ENCODE measurements at regions not wholly inside any gene's neighbourhood (a gene's known extent, or its start where the extent isn't known, plus 50 kb on each side); places are given as distances from the start of the nearest gene placed in this dataset.
A peak's percentile ranks its signal among the peaks of the same experiment; 100 is the strongest.

DNA sequence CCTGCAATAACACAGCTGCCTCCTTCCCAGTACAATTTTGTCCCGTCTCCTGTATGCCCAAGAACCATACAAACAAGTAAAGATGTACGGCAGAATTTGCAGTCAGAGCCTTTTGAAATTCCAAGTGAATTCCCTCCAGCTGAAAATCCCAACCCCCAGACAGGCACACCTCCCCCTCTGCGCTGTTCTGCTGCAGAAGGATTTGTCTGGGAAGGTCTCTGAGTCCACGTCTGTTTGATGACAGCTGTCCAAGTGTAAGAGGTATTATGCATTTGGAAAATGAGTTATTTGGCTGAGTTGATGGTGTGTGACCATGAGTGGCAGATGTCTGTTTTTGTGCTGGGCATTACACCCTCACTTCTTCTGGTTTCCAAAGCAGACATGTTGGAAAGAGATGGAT, 104.9 kb upstream of the HS3ST4 start:
- Mint-ChIP-seq H3K4me1 (ENCODE audit: unreplicated experiment) (no peaks in the 10 kb centered on the region), H3K9me3 (peaks cover 8% of the 10 kb centered on the region), H3K4me3 (no peak overlapping the region), H3K27me3 (no peaks in the 10 kb centered on the region), H3K36me3 (no peaks in the 10 kb centered on the region), H3K27ac (no peak overlapping the region)
- TF ChIP-seq, protein P1, sequence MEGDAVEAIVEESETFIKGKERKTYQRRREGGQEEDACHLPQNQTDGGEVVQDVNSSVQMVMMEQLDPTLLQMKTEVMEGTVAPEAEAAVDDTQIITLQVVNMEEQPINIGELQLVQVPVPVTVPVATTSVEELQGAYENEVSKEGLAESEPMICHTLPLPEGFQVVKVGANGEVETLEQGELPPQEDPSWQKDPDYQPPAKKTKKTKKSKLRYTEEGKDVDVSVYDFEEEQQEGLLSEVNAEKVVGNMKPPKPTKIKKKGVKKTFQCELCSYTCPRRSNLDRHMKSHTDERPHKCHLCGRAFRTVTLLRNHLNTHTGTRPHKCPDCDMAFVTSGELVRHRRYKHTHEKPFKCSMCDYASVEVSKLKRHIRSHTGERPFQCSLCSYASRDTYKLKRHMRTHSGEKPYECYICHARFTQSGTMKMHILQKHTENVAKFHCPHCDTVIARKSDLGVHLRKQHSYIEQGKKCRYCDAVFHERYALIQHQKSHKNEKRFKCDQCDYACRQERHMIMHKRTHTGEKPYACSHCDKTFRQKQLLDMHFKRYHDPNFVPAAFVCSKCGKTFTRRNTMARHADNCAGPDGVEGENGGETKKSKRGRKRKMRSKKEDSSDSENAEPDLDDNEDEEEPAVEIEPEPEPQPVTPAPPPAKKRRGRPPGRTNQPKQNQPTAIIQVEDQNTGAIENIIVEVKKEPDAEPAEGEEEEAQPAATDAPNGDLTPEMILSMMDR (conservative IDR thresholded peaks at IDR 0.05) = no peak
- no peak for DNase-seq (ENCODE audit: extremely low spot score, unreplicated experiment)

DNA sequence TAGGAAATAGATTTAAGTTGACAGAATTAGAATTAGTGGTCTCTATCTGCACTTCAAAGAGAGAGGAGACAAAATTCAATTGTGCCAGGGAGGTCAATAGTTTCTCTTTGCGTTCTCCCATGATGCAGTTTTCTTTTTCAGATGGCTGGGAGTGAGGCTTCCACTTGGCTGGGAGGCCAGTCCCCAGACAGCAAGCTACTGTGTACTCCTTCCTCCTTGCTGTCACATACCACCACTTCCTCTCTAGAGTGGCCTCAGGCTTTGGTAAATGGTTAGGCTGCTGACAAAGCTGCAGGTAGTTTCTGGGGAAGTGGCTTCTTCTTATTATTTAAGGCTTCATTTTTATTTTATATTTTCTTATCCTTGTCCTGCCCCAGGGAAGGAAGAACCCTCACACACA, 106.2 kb upstream of the HS3ST4 start:
- no peaks in the 10 kb centered on the region for H3K27me3 Mint-ChIP-seq
- no peak overlapping the region for H3K4me3 Mint-ChIP-seq
- H3K9me3 Mint-ChIP-seq = peaks cover 8% of the 10 kb centered on the region
- TF ChIP-seq, protein P1 (conservative IDR thresholded peaks at IDR 0.05) = no peak
- no peak overlapping the region for H3K27ac Mint-ChIP-seq
- no peaks in the 10 kb centered on the region for H3K36me3 Mint-ChIP-seq
- DNase-seq (ENCODE audit: extremely low spot score, unreplicated experiment) = no peak
- no peaks in the 10 kb centered on the region for H3K4me1 Mint-ChIP-seq (ENCODE audit: unreplicated experiment)

DNA sequence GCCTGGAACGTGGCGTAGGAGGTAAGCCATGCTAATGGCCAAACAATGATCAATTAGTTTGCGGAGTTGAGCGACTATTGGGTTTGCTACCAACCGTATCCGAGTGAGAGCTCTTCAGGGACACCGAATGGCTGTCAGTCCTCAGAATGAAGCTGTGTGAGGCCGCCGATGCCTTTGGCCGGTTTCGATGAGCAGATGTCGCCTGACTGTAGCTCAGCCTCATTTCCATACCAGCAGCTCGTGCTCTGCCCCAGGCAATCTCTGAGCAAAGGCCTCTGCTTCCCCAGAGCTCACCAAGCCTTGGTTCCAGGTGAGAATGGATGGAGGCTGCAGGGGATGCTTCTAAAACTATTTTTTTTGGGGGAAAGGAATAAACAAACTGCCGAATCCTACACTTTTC, 111.7 kb upstream of the HS3ST4 start:
- Mint-ChIP-seq H3K27me3 (no peaks in the 10 kb centered on the region), H3K27ac (no peak overlapping the region), H3K4me1 (ENCODE audit: unreplicated experiment) (no peaks in the 10 kb centered on the region), H3K36me3 (no peaks in the 10 kb centered on the region), H3K9me3 (peaks cover 8% of the 10 kb centered on the region), H3K4me3 (no peak overlapping the region)
- TF ChIP-seq, protein P1 (conservative IDR thresholded peaks at IDR 0.05) = no peak
- DNase-seq (ENCODE audit: extremely low spot score, unreplicated experiment) = no peak

DNA sequence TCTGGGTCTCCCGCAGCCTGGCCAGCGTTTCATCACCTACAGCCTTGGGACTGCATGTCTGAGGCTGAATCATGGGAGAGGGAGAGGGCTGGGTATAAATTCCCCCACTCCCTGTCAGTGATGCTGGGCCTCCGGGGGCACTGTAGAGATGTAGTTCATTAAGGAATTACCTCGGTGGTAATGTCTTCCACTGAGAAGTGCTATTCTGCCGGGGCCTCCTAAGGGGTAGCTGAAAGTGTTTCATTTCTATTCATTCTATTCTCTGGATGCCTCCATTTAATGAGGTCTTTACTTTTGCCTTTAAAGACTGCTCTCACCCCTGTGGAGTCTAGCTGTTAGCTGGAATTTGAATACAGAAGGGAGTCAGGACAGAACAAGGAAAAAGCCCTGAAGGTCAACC, 116.4 kb upstream of the HS3ST4 start:
- H3K9me3 Mint-ChIP-seq = peaks cover 6% of the 10 kb centered on the region
- no peak overlapping the region for H3K4me3 Mint-ChIP-seq
- no peak for DNase-seq (ENCODE audit: extremely low spot score, unreplicated experiment)
- TF ChIP-seq, protein P1 (conservative IDR thresholded peaks at IDR 0.05) = no peak
- H3K27me3 Mint-ChIP-seq = no peaks in the 10 kb centered on the region
- no peak overlapping the region for H3K27ac Mint-ChIP-seq
- H3K4me1 Mint-ChIP-seq (ENCODE audit: unreplicated experiment) = no peaks in the 10 kb centered on the region
- H3K36me3 Mint-ChIP-seq = no peaks in the 10 kb centered on the region

DNA sequence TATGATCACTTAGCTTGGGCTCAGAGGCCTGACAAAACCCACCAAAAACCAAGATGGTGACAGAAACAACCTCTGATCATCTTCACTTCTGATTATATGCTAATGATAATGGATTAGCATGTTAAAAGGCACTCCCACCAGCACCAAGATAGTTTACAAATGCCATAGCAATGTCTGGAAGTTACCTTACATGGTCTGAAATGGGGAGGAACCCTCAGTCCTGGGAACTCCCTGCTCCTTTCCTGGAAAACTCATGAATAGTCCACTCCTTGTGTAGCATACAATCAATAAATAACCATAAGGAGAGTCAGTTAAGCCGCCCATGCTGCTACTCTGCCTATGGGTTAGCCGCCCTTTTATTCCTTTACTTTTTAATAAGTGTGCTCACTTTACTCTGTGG, 120.0 kb upstream of the HS3ST4 start:
- DNase-seq (ENCODE audit: extremely low spot score, unreplicated experiment) = no peak
- H3K27me3 Mint-ChIP-seq = no peaks in the 10 kb centered on the region
- no peak overlapping the region for H3K27ac Mint-ChIP-seq
- H3K4me3 Mint-ChIP-seq = no peak overlapping the region
- H3K36me3 Mint-ChIP-seq = no peaks in the 10 kb centered on the region
- peaks cover 6% of the 10 kb centered on the region for H3K9me3 Mint-ChIP-seq
- TF ChIP-seq, protein P1 (conservative IDR thresholded peaks at IDR 0.05) = no peak
- H3K4me1 Mint-ChIP-seq (ENCODE audit: unreplicated experiment) = no peaks in the 10 kb centered on the region

DNA sequence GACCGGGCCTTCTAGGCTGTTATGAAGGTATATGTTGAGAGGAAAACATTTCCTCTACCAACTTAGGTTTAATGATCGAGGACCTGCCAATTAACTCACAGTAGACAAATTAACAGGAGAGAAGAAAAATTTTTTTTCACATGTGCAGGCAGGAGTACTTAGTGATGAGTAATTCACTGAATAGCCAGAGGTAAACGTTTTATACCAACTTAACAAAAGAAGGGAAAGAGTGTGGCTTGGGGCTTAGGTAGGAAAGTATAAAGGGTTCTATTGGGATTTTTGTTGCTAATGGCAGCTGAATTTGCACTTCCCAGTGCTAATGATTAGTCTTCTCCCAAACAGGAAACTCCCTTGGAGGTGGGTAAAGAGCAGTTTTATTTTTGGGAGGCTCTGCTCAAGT, 121.6 kb upstream of the HS3ST4 start:
- H3K27me3 Mint-ChIP-seq = no peaks in the 10 kb centered on the region
- no peaks in the 10 kb centered on the region for H3K4me1 Mint-ChIP-seq (ENCODE audit: unreplicated experiment)
- no peak overlapping the region for H3K4me3 Mint-ChIP-seq
- H3K36me3 Mint-ChIP-seq = no peaks in the 10 kb centered on the region
- H3K27ac Mint-ChIP-seq = peak overlapping the region; percentile 22
- TF ChIP-seq, protein P1 (conservative IDR thresholded peaks at IDR 0.05) = no peak
- DNase-seq (ENCODE audit: extremely low spot score, unreplicated experiment) = no peak
- H3K9me3 Mint-ChIP-seq = peaks cover 6% of the 10 kb centered on the region

Measured in type B pancreatic cell (in vitro differentiated cells).